ENCODE measurements at regions not wholly inside any gene's neighbourhood (a gene's known extent, or its start where the extent isn't known, plus 50 kb on each side); places are given as distances from the start of the nearest gene placed in this dataset.

DNA sequence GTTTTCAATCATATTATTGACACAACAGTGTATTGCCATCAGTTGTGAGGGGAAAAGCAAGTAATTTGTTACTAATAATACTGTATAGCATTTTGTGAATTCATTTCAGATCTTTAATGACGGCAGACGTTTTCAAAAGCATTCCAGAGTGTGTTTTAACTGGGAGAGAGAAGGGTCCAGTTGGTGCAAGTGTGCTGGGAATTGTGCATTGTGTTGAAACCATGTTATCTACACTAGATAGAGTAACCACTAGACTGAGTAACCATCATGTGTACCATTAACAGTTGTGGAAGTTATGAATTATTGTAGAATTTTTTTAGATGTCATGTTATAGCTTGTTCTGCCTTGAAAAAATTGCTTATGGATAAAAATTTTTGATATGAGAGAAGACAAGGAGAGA is 104.5 kb upstream of the VEGFC start:
- TF ChIP-seq, protein P1, sequence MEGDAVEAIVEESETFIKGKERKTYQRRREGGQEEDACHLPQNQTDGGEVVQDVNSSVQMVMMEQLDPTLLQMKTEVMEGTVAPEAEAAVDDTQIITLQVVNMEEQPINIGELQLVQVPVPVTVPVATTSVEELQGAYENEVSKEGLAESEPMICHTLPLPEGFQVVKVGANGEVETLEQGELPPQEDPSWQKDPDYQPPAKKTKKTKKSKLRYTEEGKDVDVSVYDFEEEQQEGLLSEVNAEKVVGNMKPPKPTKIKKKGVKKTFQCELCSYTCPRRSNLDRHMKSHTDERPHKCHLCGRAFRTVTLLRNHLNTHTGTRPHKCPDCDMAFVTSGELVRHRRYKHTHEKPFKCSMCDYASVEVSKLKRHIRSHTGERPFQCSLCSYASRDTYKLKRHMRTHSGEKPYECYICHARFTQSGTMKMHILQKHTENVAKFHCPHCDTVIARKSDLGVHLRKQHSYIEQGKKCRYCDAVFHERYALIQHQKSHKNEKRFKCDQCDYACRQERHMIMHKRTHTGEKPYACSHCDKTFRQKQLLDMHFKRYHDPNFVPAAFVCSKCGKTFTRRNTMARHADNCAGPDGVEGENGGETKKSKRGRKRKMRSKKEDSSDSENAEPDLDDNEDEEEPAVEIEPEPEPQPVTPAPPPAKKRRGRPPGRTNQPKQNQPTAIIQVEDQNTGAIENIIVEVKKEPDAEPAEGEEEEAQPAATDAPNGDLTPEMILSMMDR (IDR thresholded peaks at IDR 0.05), result no peak
- no peak for TF ChIP-seq POLR2A (IDR thresholded peaks at IDR 0.05)

Data from adrenal gland (tissue), 5 donors.